Stimulated activated CD4-positive, alpha-beta T cell treated with anti-CD3 and anti-CD28 coated beads, Interleukin-12 subunit alpha, Interleukin-12 subunit beta, amount 100 ng/mL, for 4 hours (primary cell): ENCODE measurements at regions not wholly inside any gene's neighbourhood (a gene's known extent, or its start where the extent isn't known, plus 50 kb on each side); places are given as distances from the start of the nearest gene placed in this dataset.
"Not testable (repeated sequence)": the region's sequence is repeated elsewhere in the genome, so short reads cannot be mapped to it uniquely, and the experiment has no call there.

Experiments used
- DNase-seq: peaks from one replicate; pipeline ENCODE4 v3.0.0-alpha.2; 2020

GRCh38 chr2:144770616-144771230 lies 250.8 kb upstream of the ZEB2 start:
- DNase-seq: no peak

GRCh38 chr2:144760939-144761338 lies 241.0 kb upstream of the ZEB2 start:
- not testable (repeated sequence) for DNase-seq

- DNase-seq: no peak
These were observed 239.8 kb upstream of the ZEB2 start for GRCh38 chr2:144759746-144760145.

- not testable (repeated sequence) for DNase-seq
These were observed 238.3 kb upstream of the ZEB2 start for GRCh38 chr2:144758196-144758595.

GRCh38 chr2:144753416-144753815 lies 233.5 kb upstream of the ZEB2 start:
- DNase-seq: no peak

GRCh38 chr2:144751142-144751905 lies 231.4 kb upstream of the ZEB2 start:
- no peak for DNase-seq

- DNase-seq: no peak
These were observed 229.3 kb upstream of the ZEB2 start for GRCh38 chr2:144749188-144749587.

- DNase-seq: no peak
These were observed 228.5 kb upstream of the ZEB2 start for GRCh38 chr2:144748443-144748842.

- DNase-seq: no peak
These were observed 227.7 kb upstream of the ZEB2 start for GRCh38 chr2:144747571-144747970.

GRCh38 chr2:144745424-144745823 lies 225.5 kb upstream of the ZEB2 start:
- DNase-seq: no peak

- no peak for DNase-seq
These were observed 218.8 kb upstream of the ZEB2 start for GRCh38 chr2:144738749-144739148.

GRCh38 chr2:144730711-144731110 lies 210.8 kb upstream of the ZEB2 start:
- no peak for DNase-seq

GRCh38 chr2:144724460-144724859 lies 204.5 kb upstream of the ZEB2 start:
- DNase-seq: not testable (repeated sequence)

GRCh38 chr2:144718376-144718775 lies 198.5 kb upstream of the ZEB2 start:
- no peak for DNase-seq

GRCh38 chr2:144715992-144716391 lies 196.1 kb upstream of the ZEB2 start:
- no peak for DNase-seq

- no peak for DNase-seq
These were observed 193.5 kb upstream of the ZEB2 start for GRCh38 chr2:144713410-144713809.

- no peak for DNase-seq
These were observed 192.6 kb upstream of the ZEB2 start for GRCh38 chr2:144712550-144712940.

- DNase-seq: no peak
These were observed 192.0 kb upstream of the ZEB2 start for GRCh38 chr2:144711630-144712549.

GRCh38 chr2:144711084-144711483 lies 191.2 kb upstream of the ZEB2 start:
- no peak for DNase-seq

- no peak for DNase-seq
These were observed 188.7 kb upstream of the ZEB2 start for GRCh38 chr2:144708626-144709025.

GRCh38 chr2:144707736-144708326 lies 187.9 kb upstream of the ZEB2 start:
- no peak for DNase-seq

GRCh38 chr2:144706647-144707046 lies 186.7 kb upstream of the ZEB2 start:
- DNase-seq: no peak
